NB4 (cell line): ENCODE measurements at regions not wholly inside any gene's neighbourhood (a gene's known extent, or its start where the extent isn't known, plus 50 kb on each side); places are given as distances from the start of the nearest gene placed in this dataset.

Experiments used
- CTCF ChIP-seq: IDR thresholded peaks from one replicate; pipeline ENCODE4 v1.5.1; 2012; ENCODE audit warnings: low read depth, low read length
- MAX ChIP-seq: IDR thresholded peaks from 2 replicates; pipeline ENCODE4 v1.6.1; 2011; ENCODE audit warnings: low read depth, low read length

- no peak for TF ChIP-seq MAX
- TF ChIP-seq CTCF = no peak
Observed at GRCh38 chr7:155950898-155951553, 138.8 kb upstream of the SHH start.
